DOHH2 (cell line): ENCODE measurements at regions not wholly inside any gene's neighbourhood (a gene's known extent, or its start where the extent isn't known, plus 50 kb on each side); places are given as distances from the start of the nearest gene placed in this dataset.

Experiments used
- H3F3A ChIP-seq: fragments of 200-600 bp; sonication (generic), shearing (Covaris generic); 2 replicates; pipeline ENCODE4 v1.6.0; 2016; ENCODE audit warnings: antibody characterized with exemption, mild to moderate bottlenecking; ENCODE audit not compliant: control insufficient read depth, insufficient read depth
- H3K27ac ChIP-seq: fragments of 200-600 bp; sonication (generic); 2 replicates; pipeline ENCODE4 v1.5.1; 2014; ENCODE audit warnings: low read depth, mild to moderate bottlenecking, low read length, moderate library complexity
- H3K27me3 ChIP-seq: fragments of 200-600 bp; sonication (generic); 2 replicates; pipeline ENCODE4 v1.6.1; 2014; ENCODE audit warnings: mild to moderate bottlenecking, low read length, mixed read lengths; ENCODE audit not compliant: control insufficient read depth
- H3K36me3 ChIP-seq: fragments of 200-600 bp; sonication (generic); 2 replicates; pipeline ENCODE4 v1.6.1; 2014; ENCODE audit warnings: mild to moderate bottlenecking, low read length, moderate library complexity, mixed read lengths; ENCODE audit not compliant: control insufficient read depth
- H3K4me1 ChIP-seq: fragments of 200-600 bp; sonication (generic); 2 replicates; pipeline ENCODE4 v1.6.1; 2014; ENCODE audit warnings: mild to moderate bottlenecking, low read length, mixed read lengths; ENCODE audit not compliant: control insufficient read depth
- H3K4me2 ChIP-seq: fragments of 200-600 bp; sonication (generic); 2 replicates; pipeline ENCODE4 v1.6.0; 2014; ENCODE audit warnings: mild to moderate bottlenecking, low read length, moderate library complexity
- H3K4me3 ChIP-seq: fragments of 200-600 bp; sonication (generic); 2 replicates; pipeline ENCODE4 v1.5.1; 2014; ENCODE audit warnings: mild to moderate bottlenecking, low read length, mixed read lengths
- H3K79me2 ChIP-seq: fragments of 200-600 bp; sonication (generic); 2 replicates; pipeline ENCODE4 v1.6.1; 2014; ENCODE audit warnings: mild to moderate bottlenecking, low read length, mixed read lengths; ENCODE audit not compliant: control insufficient read depth
- H3K9me2 ChIP-seq: fragments of 200-600 bp; sonication (generic); replicated peaks from 2 replicates; pipeline ENCODE4 v1.6.1; 2014; ENCODE audit warnings: mild to moderate bottlenecking, low read length, mixed read lengths; ENCODE audit not compliant: control insufficient read depth
- H3K9me3 ChIP-seq: fragments of 200-600 bp; sonication (generic); 2 replicates; pipeline ENCODE4 v1.6.1; 2014; ENCODE audit warnings: antibody characterized with exemption, low read length, mixed read lengths; ENCODE audit not compliant: control insufficient read depth, insufficient read depth
- H4K20me1 ChIP-seq: fragments of 200-600 bp; sonication (generic); 2 replicates; pipeline ENCODE4 v1.6.0; 2014; ENCODE audit warnings: low read depth, mild to moderate bottlenecking, antibody characterized with exemption, low read length, moderate library complexity; ENCODE audit not compliant: control insufficient read depth, insufficient read depth
- CTCF ChIP-seq: fragments of 200-600 bp; sonication (generic); IDR thresholded peaks from one replicate; pipeline ENCODE4 v1.5.1; 2014; ENCODE audit warnings: antibody characterized with exemption, mild to moderate bottlenecking, low read depth, low read length; ENCODE audit not compliant: poor library complexity, severe bottlenecking
- EZH2phosphoT487 ChIP-seq: fragments of 200-600 bp; sonication (generic); IDR thresholded peaks from 2 replicates; pipeline ENCODE4 v1.6.1; 2017; ENCODE audit warnings: borderline replicate concordance, mild to moderate bottlenecking, antibody characterized with exemption, low read length, moderate library complexity, mixed read lengths

GRCh38 chr1:182331387-182331786, 60.2 kb downstream of the GLUL start:
- Histone ChIP-seq H3K36me3 (no peaks in the 10 kb centered on the region), H3K4me1 (no peaks in the 10 kb centered on the region), H3K79me2 (no peaks in the 10 kb centered on the region), H3K4me3 (no peak overlapping the region), H4K20me1 (no peaks in the 10 kb centered on the region), H3K27me3 (peaks cover 3% of the 10 kb centered on the region; the same call in 1 of the 2 replicates), H3K27ac (no peak overlapping the region), H3F3A (no peaks in the 10 kb centered on the region), H3K9me2 (no peaks in the 10 kb centered on the region), H3K9me3 (no peaks in the 10 kb centered on the region), H3K4me2 (no peak overlapping the region)
- TF ChIP-seq CTCF (no peak), EZH2phosphoT487 (no peak)

DNA sequence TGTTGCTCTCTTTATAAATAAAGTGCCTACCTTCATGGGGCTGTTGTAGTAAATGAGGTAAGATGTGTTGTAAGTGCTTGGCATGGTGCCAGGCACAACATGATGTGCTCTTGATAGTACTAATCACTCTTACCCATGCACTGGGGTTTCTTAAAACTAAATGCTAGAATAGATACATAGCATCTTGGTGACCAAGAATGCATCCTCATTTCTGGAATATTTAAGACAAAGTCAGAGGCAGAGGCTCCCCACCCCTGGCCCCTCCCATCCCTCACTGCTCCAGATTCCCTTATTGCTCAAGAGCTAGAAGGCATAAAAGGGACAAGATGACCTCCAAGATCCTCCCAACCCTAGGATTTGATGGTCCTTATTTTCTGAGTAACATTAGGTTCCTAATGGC, 61.3 kb downstream of the GLUL start:
- Histone ChIP-seq H3K9me2 (no peaks in the 10 kb centered on the region), H3F3A (no peaks in the 10 kb centered on the region), H3K27me3 (peaks cover 1% of the 10 kb centered on the region; the same call in 1 of the 2 replicates), H4K20me1 (no peaks in the 10 kb centered on the region), H3K36me3 (no peaks in the 10 kb centered on the region), H3K27ac (no peak overlapping the region), H3K4me1 (no peaks in the 10 kb centered on the region), H3K4me3 (no peak overlapping the region), H3K4me2 (no peak overlapping the region), H3K9me3 (no peaks in the 10 kb centered on the region), H3K79me2 (no peaks in the 10 kb centered on the region)
- TF ChIP-seq CTCF = no peak
- no peak for TF ChIP-seq EZH2phosphoT487

DNA sequence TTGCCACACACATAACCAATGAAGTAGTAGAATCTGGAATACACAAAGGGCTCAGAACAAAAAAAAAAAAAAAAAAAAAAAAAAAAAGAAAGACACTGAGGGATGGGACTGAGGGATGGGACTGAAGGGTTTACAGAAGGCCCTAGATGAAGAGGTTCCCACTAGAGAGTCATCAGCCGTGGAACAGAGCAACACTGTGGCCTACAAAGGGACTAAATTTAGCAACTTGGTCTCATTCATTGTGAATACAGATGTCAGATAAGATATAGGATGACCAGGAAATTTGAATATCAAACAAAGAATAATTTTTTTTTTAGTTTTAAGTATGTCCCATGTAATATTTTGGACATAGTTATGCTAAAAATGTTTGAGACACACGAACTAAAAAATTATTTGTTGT, 62.1 kb downstream of the GLUL start:
- Histone ChIP-seq H3K4me2 (no peak overlapping the region), H3K27me3 (no peaks in the 10 kb centered on the region), H3K4me1 (no peaks in the 10 kb centered on the region), H3K79me2 (no peaks in the 10 kb centered on the region), H3K27ac (no peak overlapping the region), H3K36me3 (no peaks in the 10 kb centered on the region), H3K9me2 (no peaks in the 10 kb centered on the region), H3K9me3 (no peaks in the 10 kb centered on the region), H4K20me1 (no peaks in the 10 kb centered on the region), H3F3A (no peaks in the 10 kb centered on the region), H3K4me3 (no peak overlapping the region)
- no peak for TF ChIP-seq EZH2phosphoT487
- TF ChIP-seq CTCF = no peak

DNA sequence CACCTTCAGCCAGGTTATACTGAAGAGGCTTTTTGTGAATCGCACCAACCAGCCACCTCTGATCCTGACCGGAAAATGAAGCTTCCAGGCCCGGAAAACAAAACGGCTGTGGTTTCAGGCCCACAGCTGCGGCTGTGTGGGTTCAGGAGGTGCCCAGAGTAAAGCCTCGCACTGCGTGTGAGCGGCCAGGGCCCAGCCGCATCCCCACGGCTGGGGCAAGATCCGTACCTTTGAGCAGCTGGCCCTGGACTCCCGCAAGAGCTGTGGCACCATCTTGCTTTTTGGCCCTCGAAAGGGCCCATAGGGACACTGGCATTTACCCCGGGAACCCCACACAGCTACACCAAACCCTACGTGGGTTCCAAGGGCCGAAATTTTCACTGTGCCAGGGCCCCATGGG, 63.0 kb downstream of the GLUL start:
- no peak overlapping the region for H3K27ac ChIP-seq
- H3F3A ChIP-seq = no peaks in the 10 kb centered on the region
- H3K36me3 ChIP-seq = no peaks in the 10 kb centered on the region
- TF ChIP-seq CTCF (no peak), EZH2phosphoT487 (no peak)
- H3K4me3 ChIP-seq = no peak overlapping the region
- no peaks in the 10 kb centered on the region for H3K79me2 ChIP-seq
- no peaks in the 10 kb centered on the region for H3K9me2 ChIP-seq
- H3K27me3 ChIP-seq = no peaks in the 10 kb centered on the region
- no peaks in the 10 kb centered on the region for H4K20me1 ChIP-seq
- no peaks in the 10 kb centered on the region for H3K9me3 ChIP-seq
- no peak overlapping the region for H3K4me2 ChIP-seq
- no peaks in the 10 kb centered on the region for H3K4me1 ChIP-seq
